IPS DF 6.9 (cell line): ENCODE measurements at regions not wholly inside any gene's neighbourhood (a gene's known extent, or its start where the extent isn't known, plus 50 kb on each side); places are given as distances from the start of the nearest gene placed in this dataset.

ENCODE experiments used
- DNase-seq: peaks from one replicate; pipeline ENCODE4 v3.0.0-alpha.2; 2013; ENCODE audit warnings: low read depth, low spot score
- H3K27ac ChIP-seq: one replicate; pipeline ENCODE4 v1.5.1; 2013; ENCODE audit warnings: low read length, control low read depth
- H3K27me3 ChIP-seq: 2 replicates; pipeline ENCODE4 v1.6.1; 2013; ENCODE audit warnings: mild to moderate bottlenecking, low read length; ENCODE audit not compliant: control insufficient read depth, insufficient read depth
- H3K36me3 ChIP-seq: 2 replicates; pipeline ENCODE4 v1.6.1; 2013; ENCODE audit warnings: low read length; ENCODE audit not compliant: control insufficient read depth, insufficient read depth
- H3K4me1 ChIP-seq: 2 replicates; pipeline ENCODE4 v1.6.1; 2013; ENCODE audit warnings: low read length; ENCODE audit not compliant: control insufficient read depth, insufficient read depth
- H3K4me3 ChIP-seq: 2 replicates; pipeline ENCODE4 v1.5.1; 2013; ENCODE audit warnings: mild to moderate bottlenecking, low read length
- H3K9me3 ChIP-seq: 2 replicates; pipeline ENCODE4 v1.6.1; 2013; ENCODE audit warnings: low read length, inconsistent platforms; ENCODE audit not compliant: control insufficient read depth, insufficient read depth
- WGBS: extraction: QIAGEN DNeasy Blood & Tissue Kit; methylation state at CpG from one replicate; pipeline ENCODE4 v1.1.7; 2013; ENCODE audit warnings: mixed read lengths, missing lambda C conversion rate; ENCODE audit not compliant: insufficient read length, insufficient coverage; 5-methylcytosine and 5-hydroxymethylcytosine counted together

DNA sequence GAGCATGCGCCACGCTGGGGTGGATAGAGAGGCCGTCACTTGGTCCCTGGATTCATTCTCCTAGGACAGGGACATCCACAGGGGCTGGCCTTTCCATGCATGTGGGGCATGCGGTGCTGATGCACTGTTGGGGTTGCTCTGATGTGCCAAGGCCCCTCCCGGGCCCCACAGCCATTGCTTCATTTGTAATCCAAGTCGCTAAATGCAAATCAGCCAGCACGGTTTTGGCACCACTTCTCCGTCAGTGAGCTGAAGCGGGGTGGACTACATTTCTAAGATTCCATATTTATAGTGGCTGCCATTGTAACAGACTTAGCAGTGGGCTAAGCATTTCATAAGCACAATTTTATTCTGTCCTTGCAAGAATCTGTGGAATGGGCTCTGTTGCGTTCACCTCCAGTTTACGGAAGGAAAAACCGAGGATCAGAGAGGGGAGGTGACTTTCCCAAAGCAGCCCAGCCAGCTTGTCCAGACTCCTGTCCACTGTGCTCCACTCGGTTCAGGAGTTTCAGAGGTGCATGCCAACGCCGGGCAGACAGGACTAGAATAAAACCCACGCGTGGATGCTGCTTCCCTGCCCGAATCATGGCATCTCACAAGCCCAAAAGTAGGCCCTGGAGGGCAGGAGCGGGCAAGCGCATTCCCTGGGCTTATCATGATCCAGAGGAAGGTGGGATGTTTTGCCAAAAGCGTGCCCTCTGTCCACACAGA lies 102.6 kb upstream of the COL5A1 start:
- H3K27me3 ChIP-seq: no peaks in the 10 kb centered on the region; the same call in 1 of the 2 replicates
- no CpG with 5 or more reads among the region's 21 CpGs for WGBS

DNA sequence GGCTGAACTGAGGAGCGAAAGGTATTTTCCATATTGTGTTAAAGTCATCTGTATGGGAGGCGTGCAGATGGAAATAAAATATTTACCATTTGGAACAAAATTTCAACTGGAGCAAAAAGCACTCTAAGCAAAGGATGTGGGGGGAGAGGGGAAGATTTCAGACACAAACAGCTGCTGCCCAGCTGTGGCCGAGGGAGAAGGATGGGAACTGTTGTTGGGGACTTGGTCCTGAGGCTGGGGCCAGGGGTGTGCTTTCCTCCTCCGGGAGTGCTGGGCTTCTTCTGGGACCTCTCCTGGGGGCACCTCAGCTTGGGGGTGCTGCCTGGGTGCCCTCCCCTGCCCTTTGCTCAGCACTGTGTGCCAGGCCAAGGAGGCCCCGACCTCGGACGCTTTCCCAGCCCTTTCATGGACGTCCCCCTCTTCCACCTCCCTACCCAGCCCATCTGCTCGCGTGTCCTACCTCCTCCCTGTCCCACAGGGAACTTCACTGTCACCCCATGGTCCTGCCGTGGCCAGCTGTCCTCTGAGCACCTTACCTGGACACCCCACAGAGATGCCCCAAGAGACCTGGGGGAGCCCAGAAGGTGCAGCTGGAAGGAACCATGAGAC lies 101.9 kb upstream of the COL5A1 start:
- DNase-seq: no peak
- Histone ChIP-seq H3K27me3 (no peaks in the 10 kb centered on the region; the same call in 1 of the 2 replicates), H3K36me3 (no peaks in the 10 kb centered on the region), H3K9me3 (no peaks in the 10 kb centered on the region), H3K27ac (no peak overlapping the region), H3K4me3 (no peak overlapping the region), H3K4me1 (peaks cover 3% of the 10 kb centered on the region; the same call in 1 of the 2 replicates)
- WGBS: no CpG with 5 or more reads among the region's 11 CpGs

More for the DNA sequence above, 102.6 kb upstream of the COL5A1 start:
- Histone ChIP-seq H3K4me1 (no peaks in the 10 kb centered on the region), H3K27ac (no peak overlapping the region), H3K36me3 (no peaks in the 10 kb centered on the region), H3K4me3 (no peak overlapping the region), H3K9me3 (no peaks in the 10 kb centered on the region)
- no peak for DNase-seq

DNA sequence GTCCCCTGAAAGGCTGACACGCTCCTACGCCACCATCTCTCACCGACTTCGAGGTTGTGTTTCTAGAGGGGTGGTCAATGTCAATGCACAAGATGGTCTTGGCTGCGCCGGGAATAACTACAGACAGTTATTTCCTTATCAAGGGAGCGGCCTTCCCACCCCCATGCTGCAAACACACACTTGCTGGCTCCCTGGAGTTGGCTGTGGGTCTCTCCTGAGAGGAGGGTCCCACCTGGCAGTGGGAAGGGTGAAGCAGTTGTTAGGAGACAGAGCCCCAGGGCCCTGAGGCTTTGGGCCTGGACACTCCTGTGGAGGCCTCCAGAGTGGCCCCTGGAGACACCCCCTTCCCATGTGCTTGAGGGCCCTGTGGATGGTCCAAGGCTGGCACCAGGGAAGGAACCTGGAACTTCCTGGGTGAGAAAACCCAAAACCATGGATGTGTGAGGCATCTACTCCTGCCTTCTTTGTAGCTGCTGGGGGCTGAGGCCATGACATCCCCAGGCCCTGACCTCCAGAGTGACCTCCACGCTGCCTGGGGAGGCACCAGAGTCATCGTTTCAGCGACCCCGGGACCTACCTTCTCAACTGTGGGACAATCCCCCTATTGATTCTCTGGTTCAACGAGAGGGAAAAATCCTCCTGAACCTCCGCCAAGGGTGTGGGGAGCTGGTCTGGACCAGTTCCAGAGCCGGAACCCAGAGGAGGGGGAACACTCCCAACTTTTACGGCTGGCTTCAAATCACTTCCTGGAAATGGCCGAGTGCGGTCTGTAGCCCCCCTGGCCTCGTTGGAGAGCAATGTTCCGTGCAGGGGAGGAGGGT lies 101.1 kb upstream of the COL5A1 start:
- Histone ChIP-seq H3K9me3 (no peaks in the 10 kb centered on the region), H3K4me1 (peaks cover 3% of the 10 kb centered on the region; the same call in 1 of the 2 replicates), H3K27me3 (no peaks in the 10 kb centered on the region; the same call in 1 of the 2 replicates), H3K36me3 (no peaks in the 10 kb centered on the region), H3K4me3 (no peak overlapping the region), H3K27ac (no peak overlapping the region)
- WGBS: no CpG with 5 or more reads among the region's 19 CpGs
- no peak for DNase-seq

DNA sequence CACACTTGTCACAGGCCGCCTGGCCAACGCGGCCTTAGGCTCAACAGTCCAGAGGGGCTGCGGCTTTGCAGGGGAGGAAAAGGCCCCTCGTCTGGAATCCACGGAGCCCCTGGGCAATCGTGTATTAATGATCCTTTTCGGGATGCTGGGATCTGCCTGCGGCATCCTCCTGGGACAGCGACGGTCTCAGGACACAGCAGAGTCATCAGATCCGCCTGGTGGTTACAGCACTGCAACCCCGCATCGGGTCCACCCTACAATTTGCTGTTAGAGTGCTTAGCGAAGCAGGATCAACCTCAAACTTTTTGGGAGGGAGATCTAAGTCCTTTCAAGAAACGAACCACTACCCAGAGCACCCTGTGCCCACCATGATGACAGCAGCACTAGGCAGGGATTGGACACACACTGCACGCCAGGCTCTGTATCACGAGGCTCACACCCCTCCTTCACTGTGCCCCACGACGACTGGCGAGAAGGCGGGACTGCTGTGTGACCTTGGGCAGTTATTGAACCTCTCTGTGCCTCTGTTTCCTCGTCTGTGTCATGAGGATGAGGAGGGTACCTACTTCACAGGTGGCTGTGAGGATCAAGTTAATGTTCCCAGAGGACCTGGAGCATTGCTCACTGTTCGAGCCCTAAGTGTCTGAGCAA lies 100.4 kb upstream of the COL5A1 start:
- no peak overlapping the region for H3K4me3 ChIP-seq
- no peaks in the 10 kb centered on the region for H3K36me3 ChIP-seq
- H3K9me3 ChIP-seq: no peaks in the 10 kb centered on the region
- H3K27me3 ChIP-seq: no peaks in the 10 kb centered on the region; the same call in 1 of the 2 replicates
- peaks cover 3% of the 10 kb centered on the region; the same call in 1 of the 2 replicates for H3K4me1 ChIP-seq
- no peak overlapping the region for H3K27ac ChIP-seq
- no CpG with 5 or more reads among the region's 24 CpGs for WGBS
- DNase-seq: no peak

DNA sequence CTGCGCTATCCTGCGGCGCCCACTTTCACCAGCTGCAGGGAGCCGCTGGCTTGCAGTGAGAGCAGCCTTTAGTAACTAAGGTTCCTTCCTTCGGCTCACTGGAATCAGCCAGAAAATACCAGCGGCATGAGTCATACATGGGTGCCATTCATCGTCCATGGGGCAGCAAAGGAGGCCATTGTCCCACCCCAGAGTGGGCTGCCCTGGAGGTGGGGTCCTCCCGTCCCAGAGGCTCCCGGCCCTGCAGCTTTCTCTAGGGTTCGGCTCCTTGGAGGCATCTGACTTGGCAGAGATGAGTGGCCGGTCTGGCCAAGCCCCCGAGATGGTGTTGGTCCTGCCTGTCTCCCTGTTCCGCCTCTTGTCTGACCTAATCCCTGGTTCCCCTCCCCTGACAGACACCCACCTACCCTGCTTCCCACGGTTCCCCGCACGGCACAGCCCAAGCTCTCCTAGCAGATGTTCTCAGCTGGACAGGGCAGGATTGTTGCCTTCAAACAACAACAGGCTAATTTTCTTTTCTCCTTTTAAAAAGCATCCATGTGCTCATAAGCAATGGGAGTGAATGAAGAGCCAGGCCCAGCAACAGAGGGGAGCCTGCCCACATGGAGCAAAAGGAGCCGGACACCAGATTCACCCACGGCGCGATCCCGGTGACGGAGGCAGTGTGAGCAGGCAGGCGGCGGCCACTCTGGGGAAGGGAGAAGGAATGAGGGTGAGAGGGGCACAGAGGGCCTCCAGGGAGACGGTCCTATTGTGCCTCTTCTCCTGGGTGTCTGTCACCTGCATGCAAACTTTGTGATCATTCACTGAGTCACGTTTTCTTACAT lies 97.0 kb upstream of the COL5A1 start:
- Histone ChIP-seq H3K4me3 (no peak overlapping the region), H3K4me1 (peaks cover 3% of the 10 kb centered on the region; the same call in 1 of the 2 replicates), H3K27ac (no peak overlapping the region), H3K36me3 (no peaks in the 10 kb centered on the region), H3K9me3 (no peaks in the 10 kb centered on the region), H3K27me3 (no peaks in the 10 kb centered on the region; the same call in 1 of the 2 replicates)
- no CpG with 5 or more reads among the region's 26 CpGs for WGBS
- peak; percentile 33 for DNase-seq

DNA sequence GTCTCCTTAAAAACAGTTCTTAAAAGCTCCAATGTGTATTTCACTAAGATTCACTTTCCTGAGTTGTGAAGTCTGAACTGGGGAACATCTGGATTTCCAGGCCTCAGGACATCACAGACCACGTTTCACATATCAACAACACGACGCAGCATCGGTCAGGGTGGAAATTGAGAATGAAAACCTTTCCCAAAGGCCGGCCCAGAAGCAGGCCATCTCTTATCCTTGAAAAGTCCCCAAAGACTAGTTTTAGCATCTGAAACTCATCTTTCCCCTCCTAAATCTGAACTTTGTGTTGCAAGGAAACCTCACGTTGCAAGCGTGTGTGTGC lies 96.4 kb upstream of the COL5A1 start:
- peaks cover 3% of the 10 kb centered on the region; the same call in 1 of the 2 replicates for H3K4me1 ChIP-seq
- no CpG with 5 or more reads among the region's 7 CpGs for WGBS
- H3K27ac ChIP-seq: no peak overlapping the region
- no peak for DNase-seq
- H3K27me3 ChIP-seq: no peaks in the 10 kb centered on the region; the same call in 1 of the 2 replicates
- H3K36me3 ChIP-seq: no peaks in the 10 kb centered on the region
- H3K4me3 ChIP-seq: no peak overlapping the region
- no peaks in the 10 kb centered on the region for H3K9me3 ChIP-seq

DNA sequence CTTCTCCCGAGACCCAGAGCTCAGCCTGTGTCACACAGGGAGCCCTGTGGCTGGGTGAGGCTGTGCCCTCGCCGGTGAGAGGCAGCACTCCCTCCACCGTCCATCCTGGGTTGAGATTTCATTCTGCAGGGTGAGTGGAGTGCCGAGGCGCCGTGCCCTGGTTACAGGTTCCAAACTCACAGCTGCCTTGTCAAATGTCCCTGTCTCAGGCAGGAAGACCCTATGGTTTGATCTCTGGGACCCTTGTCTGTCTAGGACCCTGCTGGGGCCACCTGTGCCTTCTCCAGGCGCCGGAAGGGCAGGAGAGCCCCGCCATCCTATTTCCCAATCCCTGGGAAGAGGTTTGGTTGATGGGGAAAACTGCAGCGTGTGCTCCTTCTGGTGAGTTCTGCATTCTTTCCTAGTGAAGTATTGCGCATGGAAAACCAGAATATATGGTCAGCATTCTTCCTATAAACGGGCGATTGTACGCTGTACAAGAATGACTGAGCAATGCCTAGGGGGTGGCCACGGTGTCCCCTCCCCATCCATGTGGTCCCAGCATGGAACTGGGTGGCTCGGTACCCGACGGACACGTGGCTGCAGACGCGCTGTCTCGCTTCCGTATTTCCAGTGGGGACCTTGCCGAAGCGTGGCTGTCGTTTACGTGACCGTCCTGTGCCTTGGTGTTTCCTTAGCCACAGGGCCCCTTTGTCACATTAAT lies 95.9 kb upstream of the COL5A1 start:
- H3K4me3 ChIP-seq: no peak overlapping the region
- DNase-seq: no peak
- no peak overlapping the region for H3K27ac ChIP-seq
- no peaks in the 10 kb centered on the region for H3K36me3 ChIP-seq
- WGBS: no CpG with 5 or more reads among the region's 29 CpGs
- H3K27me3 ChIP-seq: no peaks in the 10 kb centered on the region; the same call in 1 of the 2 replicates
- no peaks in the 10 kb centered on the region for H3K9me3 ChIP-seq
- H3K4me1 ChIP-seq: peaks cover 3% of the 10 kb centered on the region; the same call in 1 of the 2 replicates

DNA sequence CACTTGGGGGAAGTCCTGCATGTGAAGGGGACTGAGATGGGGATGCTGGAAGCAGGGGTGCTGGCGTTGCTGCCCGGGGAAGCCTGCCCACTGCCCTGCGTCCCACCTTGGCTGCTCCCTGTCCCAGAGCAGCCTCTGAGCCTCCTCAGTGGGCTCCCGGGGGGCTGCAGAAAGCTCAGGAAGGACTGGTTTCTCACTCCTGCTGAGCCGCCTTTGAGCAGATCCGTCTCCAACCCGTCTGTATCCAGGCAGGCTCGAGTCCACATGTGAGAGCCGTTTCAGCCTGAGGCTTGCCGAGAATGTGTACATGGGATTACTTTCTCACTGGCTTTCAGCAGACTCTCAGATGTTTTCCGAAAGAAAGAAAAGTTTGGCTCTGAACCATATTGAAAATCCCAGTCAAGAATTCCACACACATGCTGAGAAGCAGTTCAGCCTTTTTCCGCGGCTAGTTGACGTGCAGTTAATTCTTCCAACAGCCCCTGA lies 95.3 kb upstream of the COL5A1 start:
- no peaks in the 10 kb centered on the region for H3K9me3 ChIP-seq
- no peak overlapping the region for H3K27ac ChIP-seq
- no peaks in the 10 kb centered on the region for H3K36me3 ChIP-seq
- H3K4me3 ChIP-seq: no peak overlapping the region
- H3K4me1 ChIP-seq: peaks cover 3% of the 10 kb centered on the region; the same call in 1 of the 2 replicates
- no peak for DNase-seq
- no peaks in the 10 kb centered on the region; the same call in 1 of the 2 replicates for H3K27me3 ChIP-seq
- WGBS: no CpG with 5 or more reads among the region's 14 CpGs

DNA sequence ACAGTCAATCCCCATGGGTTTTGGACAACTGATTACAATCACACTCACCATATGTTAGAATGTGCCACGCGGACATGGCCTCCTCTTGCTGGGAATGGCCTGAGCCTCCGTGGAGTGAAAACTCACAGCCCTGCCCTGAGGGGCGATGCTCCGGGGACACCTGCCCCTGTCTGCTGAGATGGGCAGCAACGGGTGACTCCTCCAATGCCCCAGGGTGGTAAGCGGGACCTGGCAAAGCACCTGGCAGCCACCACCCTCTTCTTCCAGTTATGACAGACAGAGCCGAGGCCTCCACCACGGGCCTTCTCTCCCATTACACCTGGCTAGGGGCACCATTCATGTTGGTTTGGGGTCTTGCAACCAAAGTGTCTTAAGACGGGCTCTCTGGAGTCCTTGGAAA lies 94.9 kb upstream of the COL5A1 start:
- no CpG with 5 or more reads among the region's 10 CpGs for WGBS
- no peak for DNase-seq
- H3K27me3 ChIP-seq: no peaks in the 10 kb centered on the region
- H3K36me3 ChIP-seq: no peaks in the 10 kb centered on the region
- H3K4me3 ChIP-seq: no peak overlapping the region
- no peak overlapping the region for H3K27ac ChIP-seq
- H3K9me3 ChIP-seq: no peaks in the 10 kb centered on the region
- peaks cover 3% of the 10 kb centered on the region; the same call in 1 of the 2 replicates for H3K4me1 ChIP-seq
